GM23338 (cell line): ENCODE measurements at regions not wholly inside any gene's neighbourhood (a gene's known extent, or its start where the extent isn't known, plus 50 kb on each side); places are given as distances from the start of the nearest gene placed in this dataset.

Source experiments
- ATAC-seq: fragments of 200-7000 bp; cut with Tn5 transposase; 3 replicates; pipeline ENCODE4 v1.9.1; 2020
- DNase-seq: peaks from one replicate; pipeline ENCODE4 v3.0.0-alpha.2; 2015; ENCODE audit warnings: low spot score
- H2AFZ ChIP-seq: fragments of 200-600 bp; sonication (generic); 2 replicates; pipeline ENCODE4 v1.8.0; 2016; ENCODE audit warnings: antibody characterized with exemption, mild to moderate bottlenecking, moderate library complexity
- H3F3A ChIP-seq: fragments of 200-600 bp; sonication (generic); replicated peaks from 2 replicates; pipeline ENCODE4 v1.8.0; 2017; ENCODE audit warnings: antibody characterized with exemption, mixed run types, low read depth
- H3K27ac ChIP-seq: fragments of 200-600 bp; sonication (generic); 2 replicates; pipeline ENCODE4 v1.6.1; 2016; ENCODE audit warnings: low read depth
- H3K27me3 ChIP-seq: fragments of 200-600 bp; sonication (generic); 2 replicates; pipeline ENCODE4 v1.8.0; 2016; ENCODE audit warnings: mild to moderate bottlenecking, mixed run types, moderate library complexity; ENCODE audit not compliant: insufficient read depth
- H3K36me3 ChIP-seq: fragments of 200-600 bp; sonication (generic); 2 replicates; pipeline ENCODE4 v1.8.0; 2016; ENCODE audit warnings: mild to moderate bottlenecking; ENCODE audit not compliant: insufficient read depth
- H3K4me1 ChIP-seq: fragments of 200-600 bp; sonication (generic); 2 replicates; pipeline ENCODE4 v1.8.0; 2016; ENCODE audit warnings: mild to moderate bottlenecking, moderate library complexity; ENCODE audit not compliant: insufficient read depth
- H3K4me2 ChIP-seq: fragments of 200-600 bp; sonication (generic); 2 replicates; pipeline ENCODE4 v1.7.1; 2017; ENCODE audit warnings: mixed run types
- H3K4me3 ChIP-seq: fragments of 200-600 bp; sonication (generic); 2 replicates; pipeline ENCODE4 v1.6.1; 2016; ENCODE audit warnings: mixed run types
- H3K79me2 ChIP-seq: fragments of 200-600 bp; sonication (generic); replicated peaks from 2 replicates; pipeline ENCODE4 v1.8.0; 2017; ENCODE audit warnings: mild to moderate bottlenecking; ENCODE audit not compliant: insufficient read depth
- H3K9me2 ChIP-seq: fragments of 200-600 bp; sonication (generic); 2 replicates; pipeline ENCODE4 v1.8.0; 2017; ENCODE audit not compliant: insufficient read depth
- H4K20me1 ChIP-seq: fragments of 200-600 bp; sonication (generic); replicated peaks from 2 replicates; pipeline ENCODE4 v1.8.0; 2017; ENCODE audit warnings: mild to moderate bottlenecking; ENCODE audit not compliant: insufficient read depth
- H3K27ac Mint-ChIP-seq: 2 replicates; pipeline ENCODE4 v1.8.0; 2020; ENCODE audit warnings: inconsistent platforms, mild to moderate bottlenecking, moderate library complexity, mixed read lengths
- H3K27me3 Mint-ChIP-seq: 3 replicates; pipeline ENCODE4 v1.8.0; 2022; ENCODE audit warnings: low read depth, mild to moderate bottlenecking, moderate library complexity, mixed read lengths, inconsistent platforms; ENCODE audit not compliant: insufficient read depth, poor library complexity
- H3K36me3 Mint-ChIP-seq: 3 replicates; pipeline ENCODE4 v1.8.0; 2021; ENCODE audit warnings: low read depth, mild to moderate bottlenecking, inconsistent platforms, moderate library complexity, mixed read lengths
- H3K4me1 Mint-ChIP-seq: 3 replicates; pipeline ENCODE4 v1.8.0; 2020; ENCODE audit warnings: mild to moderate bottlenecking, inconsistent platforms, mixed read lengths
- H3K4me3 Mint-ChIP-seq: 3 replicates; pipeline ENCODE4 v1.8.0; 2021; ENCODE audit warnings: moderate library complexity, mild to moderate bottlenecking, inconsistent platforms, mixed read lengths
- H3K9me3 Mint-ChIP-seq: 3 replicates; pipeline ENCODE4 v1.8.0; 2020; ENCODE audit warnings: moderate library complexity, mild to moderate bottlenecking, inconsistent platforms, mixed read lengths
- CREB1 ChIP-seq: fragments of 250-450 bp; sonication (Bioruptor Pico); IDR thresholded peaks from 2 replicates; pipeline ENCODE4 v1.5.0; 2020; ENCODE audit warnings: low read depth, mild to moderate bottlenecking, moderate library complexity
- EZH2 ChIP-seq: fragments of 200-600 bp; sonication (generic); IDR thresholded peaks from one replicate; pipeline ENCODE4 v1.8.0; 2017; ENCODE audit warnings: antibody characterized with exemption, mild to moderate bottlenecking, low read depth; ENCODE audit not compliant: unreplicated experiment
- EZH2phosphoT487 ChIP-seq: fragments of 200-600 bp; sonication (generic); IDR thresholded peaks from one replicate; pipeline ENCODE4 v1.8.1; 2018; ENCODE audit warnings: antibody characterized with exemption; ENCODE audit not compliant: unreplicated experiment
- JUNB ChIP-seq: IDR thresholded peaks from one replicate; pipeline ENCODE4 v1.6.1; 2016; ENCODE audit warnings: antibody characterized with exemption; ENCODE audit not compliant: unreplicated experiment
- NANOG ChIP-seq: IDR thresholded peaks from 2 replicates; pipeline ENCODE4 v1.6.1; 2016; ENCODE audit warnings: antibody characterized with exemption, borderline replicate concordance
- POLR2AphosphoS5 ChIP-seq: IDR thresholded peaks from 2 replicates; pipeline ENCODE4 v1.6.1; 2016; ENCODE audit warnings: antibody characterized with exemption, low read depth
- STAT1 ChIP-seq: IDR thresholded peaks from one replicate; pipeline ENCODE4 v1.6.1; 2016; ENCODE audit warnings: antibody characterized with exemption; ENCODE audit not compliant: unreplicated experiment
- ZNF114 ChIP-seq: fragments of 250-450 bp; sonication (Bioruptor Pico); IDR thresholded peaks from 2 replicates; pipeline ENCODE4 v1.5.0; 2020; ENCODE audit warnings: mild to moderate bottlenecking, moderate library complexity
- ZNF331 ChIP-seq: fragments of 250-450 bp; sonication (Bioruptor Pico); IDR thresholded peaks from 2 replicates; pipeline ENCODE4 v1.5.0; 2020; ENCODE audit warnings: low read depth, mild to moderate bottlenecking, moderate library complexity
- TF ChIP-seq, protein P1 (sequence below), 2 experiments: fragments of 200-600 bp in 1 of 2; sonication (generic) in 1 of 2; conservative IDR thresholded peaks; 2 replicates each; pipeline versions ENCODE4 v1.5.1 to v1.6.1; 2016 to 2017; ENCODE audit warnings: antibody characterized with exemption in 2 of 2, low read depth in 2 of 2, mild to moderate bottlenecking in 2 of 2, moderate library complexity in 1 of 2
- TF ChIP-seq, protein P2 (sequence below): fragments of 250-450 bp; sonication (Bioruptor Pico); IDR thresholded peaks from 2 replicates; pipeline ENCODE4 v1.5.0; 2020; ENCODE audit warnings: mild to moderate bottlenecking, moderate library complexity
- TF ChIP-seq, protein P3 (sequence below): IDR thresholded peaks from 2 replicates; pipeline ENCODE4 v1.6.1; 2016; ENCODE audit warnings: antibody characterized with exemption
- TF ChIP-seq, protein P4 (sequence below): IDR thresholded peaks from one replicate; pipeline ENCODE4 v1.6.1; 2018; ENCODE audit warnings: antibody characterized with exemption; ENCODE audit not compliant: unreplicated experiment

DNA sequence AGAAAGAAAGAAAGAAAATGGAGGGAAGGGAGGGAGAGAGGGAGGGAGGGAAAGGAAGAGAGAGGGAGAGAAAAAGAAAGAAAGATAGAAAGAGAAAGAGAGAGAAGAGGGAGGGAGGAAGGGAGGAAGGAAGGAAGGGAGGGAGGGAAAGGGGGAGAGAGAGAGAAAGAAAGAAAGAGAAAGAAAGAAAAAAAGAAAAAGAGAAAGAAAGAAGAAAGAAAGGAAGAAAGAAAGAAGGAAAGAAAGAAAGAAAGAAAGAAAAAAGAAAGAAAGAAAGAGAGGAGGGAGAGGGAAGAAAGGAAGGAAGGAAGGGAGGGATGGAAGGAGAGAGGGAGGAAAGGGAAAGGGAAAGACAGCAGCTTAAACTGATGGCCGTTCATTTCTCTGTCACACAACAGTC, 457.5 kb downstream of the PDZRN4 start:
- no peaks in the 10 kb centered on the region; the same call in 2 of the 3 replicates for H3K36me3 Mint-ChIP-seq
- TF ChIP-seq EZH2phosphoT487: no peak
- TF ChIP-seq ZNF114 (CRISPR knock-in tag): no peak
- TF ChIP-seq CREB1 (CRISPR knock-in tag): no peak
- TF ChIP-seq, protein P1, sequence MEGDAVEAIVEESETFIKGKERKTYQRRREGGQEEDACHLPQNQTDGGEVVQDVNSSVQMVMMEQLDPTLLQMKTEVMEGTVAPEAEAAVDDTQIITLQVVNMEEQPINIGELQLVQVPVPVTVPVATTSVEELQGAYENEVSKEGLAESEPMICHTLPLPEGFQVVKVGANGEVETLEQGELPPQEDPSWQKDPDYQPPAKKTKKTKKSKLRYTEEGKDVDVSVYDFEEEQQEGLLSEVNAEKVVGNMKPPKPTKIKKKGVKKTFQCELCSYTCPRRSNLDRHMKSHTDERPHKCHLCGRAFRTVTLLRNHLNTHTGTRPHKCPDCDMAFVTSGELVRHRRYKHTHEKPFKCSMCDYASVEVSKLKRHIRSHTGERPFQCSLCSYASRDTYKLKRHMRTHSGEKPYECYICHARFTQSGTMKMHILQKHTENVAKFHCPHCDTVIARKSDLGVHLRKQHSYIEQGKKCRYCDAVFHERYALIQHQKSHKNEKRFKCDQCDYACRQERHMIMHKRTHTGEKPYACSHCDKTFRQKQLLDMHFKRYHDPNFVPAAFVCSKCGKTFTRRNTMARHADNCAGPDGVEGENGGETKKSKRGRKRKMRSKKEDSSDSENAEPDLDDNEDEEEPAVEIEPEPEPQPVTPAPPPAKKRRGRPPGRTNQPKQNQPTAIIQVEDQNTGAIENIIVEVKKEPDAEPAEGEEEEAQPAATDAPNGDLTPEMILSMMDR (conservative IDR thresholded peaks at IDR 0.05; ENCODE audit: low read depth in 2 of 2): no peak
- no peak for TF ChIP-seq POLR2AphosphoS5
- TF ChIP-seq ZNF331 (CRISPR knock-in tag): no peak
- no peak for TF ChIP-seq JUNB
- TF ChIP-seq NANOG: no peak
- TF ChIP-seq, protein P2, sequence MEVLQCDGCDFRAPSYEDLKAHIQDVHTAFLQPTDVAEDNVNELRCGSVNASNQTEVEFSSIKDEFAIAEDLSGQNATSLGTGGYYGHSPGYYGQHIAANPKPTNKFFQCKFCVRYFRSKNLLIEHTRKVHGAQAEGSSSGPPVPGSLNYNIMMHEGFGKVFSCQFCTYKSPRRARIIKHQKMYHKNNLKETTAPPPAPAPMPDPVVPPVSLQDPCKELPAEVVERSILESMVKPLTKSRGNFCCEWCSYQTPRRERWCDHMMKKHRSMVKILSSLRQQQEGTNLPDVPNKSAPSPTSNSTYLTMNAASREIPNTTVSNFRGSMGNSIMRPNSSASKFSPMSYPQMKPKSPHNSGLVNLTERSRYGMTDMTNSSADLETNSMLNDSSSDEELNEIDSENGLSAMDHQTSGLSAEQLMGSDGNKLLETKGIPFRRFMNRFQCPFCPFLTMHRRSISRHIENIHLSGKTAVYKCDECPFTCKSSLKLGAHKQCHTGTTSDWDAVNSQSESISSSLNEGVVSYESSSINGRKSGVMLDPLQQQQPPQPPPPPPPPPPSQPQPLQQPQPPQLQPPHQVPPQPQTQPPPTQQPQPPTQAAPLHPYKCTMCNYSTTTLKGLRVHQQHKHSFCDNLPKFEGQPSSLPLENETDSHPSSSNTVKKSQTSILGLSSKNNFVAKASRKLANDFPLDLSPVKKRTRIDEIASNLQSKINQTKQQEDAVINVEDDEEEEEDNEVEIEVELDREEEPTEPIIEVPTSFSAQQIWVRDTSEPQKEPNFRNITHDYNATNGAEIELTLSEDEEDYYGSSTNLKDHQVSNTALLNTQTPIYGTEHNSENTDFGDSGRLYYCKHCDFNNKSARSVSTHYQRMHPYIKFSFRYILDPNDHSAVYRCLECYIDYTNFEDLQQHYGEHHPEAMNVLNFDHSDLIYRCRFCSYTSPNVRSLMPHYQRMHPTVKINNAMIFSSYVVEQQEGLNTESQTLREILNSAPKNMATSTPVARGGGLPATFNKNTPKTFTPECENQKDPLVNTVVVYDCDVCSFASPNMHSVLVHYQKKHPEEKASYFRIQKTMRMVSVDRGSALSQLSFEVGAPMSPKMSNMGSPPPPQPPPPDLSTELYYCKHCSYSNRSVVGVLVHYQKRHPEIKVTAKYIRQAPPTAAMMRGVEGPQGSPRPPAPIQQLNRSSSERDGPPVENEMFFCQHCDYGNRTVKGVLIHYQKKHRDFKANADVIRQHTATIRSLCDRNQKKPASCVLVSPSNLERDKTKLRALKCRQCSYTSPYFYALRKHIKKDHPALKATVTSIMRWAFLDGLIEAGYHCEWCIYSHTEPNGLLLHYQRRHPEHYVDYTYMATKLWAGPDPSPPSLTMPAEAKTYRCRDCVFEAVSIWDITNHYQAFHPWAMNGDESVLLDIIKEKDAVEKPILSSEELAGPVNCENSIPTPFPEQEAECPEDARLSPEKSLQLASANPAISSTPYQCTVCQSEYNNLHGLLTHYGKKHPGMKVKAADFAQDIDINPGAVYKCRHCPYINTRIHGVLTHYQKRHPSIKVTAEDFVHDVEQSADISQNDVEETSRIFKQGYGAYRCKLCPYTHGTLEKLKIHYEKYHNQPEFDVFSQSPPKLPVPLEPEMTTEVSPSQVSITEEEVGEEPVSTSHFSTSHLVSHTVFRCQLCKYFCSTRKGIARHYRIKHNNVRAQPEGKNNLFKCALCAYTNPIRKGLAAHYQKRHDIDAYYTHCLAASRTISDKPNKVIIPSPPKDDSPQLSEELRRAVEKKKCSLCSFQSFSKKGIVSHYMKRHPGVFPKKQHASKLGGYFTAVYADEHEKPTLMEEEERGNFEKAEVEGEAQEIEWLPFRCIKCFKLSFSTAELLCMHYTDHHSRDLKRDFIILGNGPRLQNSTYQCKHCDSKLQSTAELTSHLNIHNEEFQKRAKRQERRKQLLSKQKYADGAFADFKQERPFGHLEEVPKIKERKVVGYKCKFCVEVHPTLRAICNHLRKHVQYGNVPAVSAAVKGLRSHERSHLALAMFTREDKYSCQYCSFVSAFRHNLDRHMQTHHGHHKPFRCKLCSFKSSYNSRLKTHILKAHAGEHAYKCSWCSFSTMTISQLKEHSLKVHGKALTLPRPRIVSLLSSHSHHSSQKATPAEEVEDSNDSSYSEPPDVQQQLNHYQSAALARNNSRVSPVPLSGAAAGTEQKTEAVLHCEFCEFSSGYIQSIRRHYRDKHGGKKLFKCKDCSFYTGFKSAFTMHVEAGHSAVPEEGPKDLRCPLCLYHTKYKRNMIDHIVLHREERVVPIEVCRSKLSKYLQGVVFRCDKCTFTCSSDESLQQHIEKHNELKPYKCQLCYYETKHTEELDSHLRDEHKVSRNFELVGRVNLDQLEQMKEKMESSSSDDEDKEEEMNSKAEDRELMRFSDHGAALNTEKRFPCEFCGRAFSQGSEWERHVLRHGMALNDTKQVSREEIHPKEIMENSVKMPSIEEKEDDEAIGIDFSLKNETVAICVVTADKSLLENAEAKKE (CRISPR knock-in tag): no peak
- TF ChIP-seq, protein P3, sequence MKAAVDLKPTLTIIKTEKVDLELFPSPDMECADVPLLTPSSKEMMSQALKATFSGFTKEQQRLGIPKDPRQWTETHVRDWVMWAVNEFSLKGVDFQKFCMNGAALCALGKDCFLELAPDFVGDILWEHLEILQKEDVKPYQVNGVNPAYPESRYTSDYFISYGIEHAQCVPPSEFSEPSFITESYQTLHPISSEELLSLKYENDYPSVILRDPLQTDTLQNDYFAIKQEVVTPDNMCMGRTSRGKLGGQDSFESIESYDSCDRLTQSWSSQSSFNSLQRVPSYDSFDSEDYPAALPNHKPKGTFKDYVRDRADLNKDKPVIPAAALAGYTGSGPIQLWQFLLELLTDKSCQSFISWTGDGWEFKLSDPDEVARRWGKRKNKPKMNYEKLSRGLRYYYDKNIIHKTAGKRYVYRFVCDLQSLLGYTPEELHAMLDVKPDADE: no peak
- TF ChIP-seq EZH2: no peak
- no peak for TF ChIP-seq STAT1
- TF ChIP-seq, protein P4, sequence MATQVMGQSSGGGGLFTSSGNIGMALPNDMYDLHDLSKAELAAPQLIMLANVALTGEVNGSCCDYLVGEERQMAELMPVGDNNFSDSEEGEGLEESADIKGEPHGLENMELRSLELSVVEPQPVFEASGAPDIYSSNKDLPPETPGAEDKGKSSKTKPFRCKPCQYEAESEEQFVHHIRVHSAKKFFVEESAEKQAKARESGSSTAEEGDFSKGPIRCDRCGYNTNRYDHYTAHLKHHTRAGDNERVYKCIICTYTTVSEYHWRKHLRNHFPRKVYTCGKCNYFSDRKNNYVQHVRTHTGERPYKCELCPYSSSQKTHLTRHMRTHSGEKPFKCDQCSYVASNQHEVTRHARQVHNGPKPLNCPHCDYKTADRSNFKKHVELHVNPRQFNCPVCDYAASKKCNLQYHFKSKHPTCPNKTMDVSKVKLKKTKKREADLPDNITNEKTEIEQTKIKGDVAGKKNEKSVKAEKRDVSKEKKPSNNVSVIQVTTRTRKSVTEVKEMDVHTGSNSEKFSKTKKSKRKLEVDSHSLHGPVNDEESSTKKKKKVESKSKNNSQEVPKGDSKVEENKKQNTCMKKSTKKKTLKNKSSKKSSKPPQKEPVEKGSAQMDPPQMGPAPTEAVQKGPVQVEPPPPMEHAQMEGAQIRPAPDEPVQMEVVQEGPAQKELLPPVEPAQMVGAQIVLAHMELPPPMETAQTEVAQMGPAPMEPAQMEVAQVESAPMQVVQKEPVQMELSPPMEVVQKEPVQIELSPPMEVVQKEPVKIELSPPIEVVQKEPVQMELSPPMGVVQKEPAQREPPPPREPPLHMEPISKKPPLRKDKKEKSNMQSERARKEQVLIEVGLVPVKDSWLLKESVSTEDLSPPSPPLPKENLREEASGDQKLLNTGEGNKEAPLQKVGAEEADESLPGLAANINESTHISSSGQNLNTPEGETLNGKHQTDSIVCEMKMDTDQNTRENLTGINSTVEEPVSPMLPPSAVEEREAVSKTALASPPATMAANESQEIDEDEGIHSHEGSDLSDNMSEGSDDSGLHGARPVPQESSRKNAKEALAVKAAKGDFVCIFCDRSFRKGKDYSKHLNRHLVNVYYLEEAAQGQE: no peak
- H3F3A ChIP-seq: no peaks in the 10 kb centered on the region
- H3K27ac Mint-ChIP-seq: no peak overlapping the region
- peaks cover 2% of the 10 kb centered on the region for H3K27me3 Mint-ChIP-seq
- no peaks in the 10 kb centered on the region for H3K27me3 ChIP-seq
- H3K4me1 Mint-ChIP-seq: peaks cover 18% of the 10 kb centered on the region
- H3K9me2 ChIP-seq: no peaks in the 10 kb centered on the region
- H3K36me3 ChIP-seq: no peaks in the 10 kb centered on the region
- no peak for DNase-seq
- 0 out of 2 replicates have a peak, but pooled peaks cover 8% of the 10 kb centered on the region for H3K4me1 ChIP-seq
- H4K20me1 ChIP-seq: no peaks in the 10 kb centered on the region
- H2AFZ ChIP-seq: no peak overlapping the region
- no peak overlapping the region for H3K4me3 ChIP-seq
- H3K4me2 ChIP-seq: no peak overlapping the region
- H3K79me2 ChIP-seq: no peaks in the 10 kb centered on the region
- H3K27ac ChIP-seq: no peak overlapping the region
- H3K4me3 Mint-ChIP-seq: no peak overlapping the region
- peaks cover 2% of the 10 kb centered on the region; the same call in 1 of the 3 replicates for H3K9me3 Mint-ChIP-seq
- no peak for ATAC-seq
